ENCODE measurements at regions not wholly inside any gene's neighbourhood (a gene's known extent, or its start where the extent isn't known, plus 50 kb on each side); places are given as distances from the start of the nearest gene placed in this dataset.
A peak's percentile ranks its signal among the peaks of the same experiment; 100 is the strongest.

GRCh38 chr7:93011351-93012294 is 106.2 kb downstream of the SAMD9 start:
- Mint-ChIP-seq H3K4me1 (ENCODE audit: low read depth in 2 of 2) (peaks cover 2 to 12% of the 10 kb centered on the region in 2 donors), H3K9me3 (no peaks in the 10 kb centered on the region), H3K36me3 (no peaks in the 10 kb centered on the region), H3K4me3 (no peak overlapping the region), H3K27ac (no peak overlapping the region), H3K27me3 (peaks cover 3 to 19% of the 10 kb centered on the region in 2 donors)
- ATAC-seq (no peak), DNase-seq (ENCODE audit: low spot score) (no peak)

GRCh38 chr7:93008833-93009232 is 108.9 kb downstream of the SAMD9 start:
- Mint-ChIP-seq H3K4me1 (ENCODE audit: low read depth in 2 of 2) (no peaks in the 10 kb centered on the region), H3K36me3 (no peaks in the 10 kb centered on the region), H3K9me3 (peaks cover 3% of the 10 kb centered on the region), H3K27ac (no peak overlapping the region), H3K27me3 (peaks cover 9 to 19% of the 10 kb centered on the region in 2 donors), H3K4me3 (no peak overlapping the region)
- DNase-seq (ENCODE audit: low spot score) (no peak), ATAC-seq (no peak)

GRCh38 chr7:93006480-93007095 is 111.2 kb downstream of the SAMD9 start:
- Mint-ChIP-seq H3K4me3 (no peak overlapping the region), H3K27ac (no peak overlapping the region), H3K27me3 (peaks cover 9 to 17% of the 10 kb centered on the region in 2 donors), H3K9me3 (peaks cover 3% of the 10 kb centered on the region), H3K4me1 (ENCODE audit: low read depth in 2 of 2) (no peaks in the 10 kb centered on the region), H3K36me3 (no peaks in the 10 kb centered on the region)
- DNase-seq (ENCODE audit: low spot score) (no peak), ATAC-seq (no peak)

GRCh38 chr7:93004906-93005305 is 112.9 kb downstream of the SAMD9 start:
- peaks cover 6% of the 10 kb centered on the region in 2 donors for H3K27me3 Mint-ChIP-seq
- H3K9me3 Mint-ChIP-seq, result peaks cover 3% of the 10 kb centered on the region
- no peak overlapping the region for H3K27ac Mint-ChIP-seq
- no peak for DNase-seq (ENCODE audit: low spot score)
- no peak for ATAC-seq
- no peaks in the 10 kb centered on the region for H3K4me1 Mint-ChIP-seq (ENCODE audit: low read depth in 2 of 2)
- no peaks in the 10 kb centered on the region for H3K36me3 Mint-ChIP-seq
- H3K4me3 Mint-ChIP-seq, result no peak overlapping the region

- no peaks in the 10 kb centered on the region for H3K9me3 Mint-ChIP-seq
- H3K27me3 Mint-ChIP-seq, result peaks cover 12 to 18% of the 10 kb centered on the region in 2 donors
- no peak for ATAC-seq
- H3K36me3 Mint-ChIP-seq, result no peaks in the 10 kb centered on the region
- no peak overlapping the region for H3K4me3 Mint-ChIP-seq
- peaks cover 0 to 3% of the 10 kb centered on the region in 2 donors for H3K4me1 Mint-ChIP-seq (ENCODE audit: low read depth in 2 of 2)
- no peak for DNase-seq (ENCODE audit: low spot score)
- peak overlapping the region in 1 of 2 donors; percentile 28 for H3K27ac Mint-ChIP-seq
Observed at GRCh38 chr7:92997719-92998118, 120.1 kb downstream of the SAMD9 start.

- H3K36me3 Mint-ChIP-seq, result no peaks in the 10 kb centered on the region
- ATAC-seq (no peak), DNase-seq (ENCODE audit: low spot score) (no peak)
- peaks cover 0 to 3% of the 10 kb centered on the region in 2 donors for H3K4me1 Mint-ChIP-seq (ENCODE audit: low read depth in 2 of 2)
- no peak overlapping the region for H3K27ac Mint-ChIP-seq
- no peaks in the 10 kb centered on the region for H3K9me3 Mint-ChIP-seq
- H3K4me3 Mint-ChIP-seq, result no peak overlapping the region
- H3K27me3 Mint-ChIP-seq, result peaks cover 12 to 18% of the 10 kb centered on the region in 2 donors
Observed at GRCh38 chr7:92997152-92997551, 120.6 kb downstream of the SAMD9 start.

- Mint-ChIP-seq H3K27me3 (peaks cover 12 to 20% of the 10 kb centered on the region in 2 donors), H3K4me3 (no peak overlapping the region), H3K4me1 (ENCODE audit: low read depth in 2 of 2) (peaks cover 0 to 4% of the 10 kb centered on the region in 2 donors), H3K27ac (peak overlapping the region in 1 of 2 donors; percentile 70), H3K36me3 (no peaks in the 10 kb centered on the region), H3K9me3 (no peaks in the 10 kb centered on the region)
- ATAC-seq, result no peak
- DNase-seq (ENCODE audit: low spot score), result no peak
Observed at GRCh38 chr7:92994901-92995300, 122.9 kb downstream of the SAMD9 start.

- H3K27me3 Mint-ChIP-seq, result peaks cover under 1 to 12% of the 10 kb centered on the region in 2 donors
- H3K4me1 Mint-ChIP-seq (ENCODE audit: low read depth in 2 of 2), result peaks cover 6 to 11% of the 10 kb centered on the region in 2 donors
- H3K4me3 Mint-ChIP-seq, result no peak overlapping the region
- H3K9me3 Mint-ChIP-seq, result no peaks in the 10 kb centered on the region
- no peak overlapping the region for H3K27ac Mint-ChIP-seq
- ATAC-seq, result no peak
- DNase-seq (ENCODE audit: low spot score), result no peak
- H3K36me3 Mint-ChIP-seq, result no peaks in the 10 kb centered on the region
Observed at GRCh38 chr7:92992932-92993331, 124.8 kb downstream of the SAMD9 start.

GRCh38 chr7:92992483-92992882 is 125.3 kb downstream of the SAMD9 start:
- no peaks in the 10 kb centered on the region for H3K36me3 Mint-ChIP-seq
- no peak overlapping the region for H3K27ac Mint-ChIP-seq
- ATAC-seq (no peak), DNase-seq (ENCODE audit: low spot score) (no peak)
- H3K9me3 Mint-ChIP-seq, result no peaks in the 10 kb centered on the region
- peaks cover 6 to 11% of the 10 kb centered on the region in 2 donors for H3K4me1 Mint-ChIP-seq (ENCODE audit: low read depth in 2 of 2)
- no peak overlapping the region for H3K4me3 Mint-ChIP-seq
- H3K27me3 Mint-ChIP-seq, result peaks cover 0 to 12% of the 10 kb centered on the region in 2 donors

- DNase-seq (ENCODE audit: low spot score), result no peak
- Mint-ChIP-seq H3K27ac (no peak overlapping the region), H3K36me3 (no peaks in the 10 kb centered on the region), H3K4me3 (no peak overlapping the region), H3K9me3 (no peaks in the 10 kb centered on the region), H3K4me1 (ENCODE audit: low read depth in 2 of 2) (peaks cover 6 to 16% of the 10 kb centered on the region in 2 donors), H3K27me3 (peaks cover 0 to 12% of the 10 kb centered on the region in 2 donors)
- ATAC-seq, result no peak
Observed at GRCh38 chr7:92991190-92991589, 126.6 kb downstream of the SAMD9 start.

GRCh38 chr7:92988941-92989545 is 128.7 kb downstream of the SAMD9 start:
- ATAC-seq, result no peak
- H3K4me3 Mint-ChIP-seq, result peak overlapping the region; percentile 13
- H3K4me1 Mint-ChIP-seq (ENCODE audit: low read depth in 2 of 2), result peaks cover 6 to 16% of the 10 kb centered on the region in 2 donors
- peak overlapping the region in 1 of 2 donors; percentile 69 for H3K27ac Mint-ChIP-seq
- no peak for DNase-seq (ENCODE audit: low spot score)
- H3K27me3 Mint-ChIP-seq, result peaks cover 2 to 10% of the 10 kb centered on the region in 2 donors
- H3K9me3 Mint-ChIP-seq, result no peaks in the 10 kb centered on the region
- H3K36me3 Mint-ChIP-seq, result peaks cover 1% of the 10 kb centered on the region

GRCh38 chr7:92988051-92988450 is 129.7 kb downstream of the SAMD9 start:
- H3K4me3 Mint-ChIP-seq, result no peak overlapping the region
- peaks cover 6 to 16% of the 10 kb centered on the region in 2 donors for H3K4me1 Mint-ChIP-seq (ENCODE audit: low read depth in 2 of 2)
- H3K36me3 Mint-ChIP-seq, result peaks cover 6% of the 10 kb centered on the region
- peak overlapping the region in 1 of 2 donors; percentile 69 for H3K27ac Mint-ChIP-seq
- no peak for DNase-seq (ENCODE audit: low spot score)
- no peak for ATAC-seq
- peaks cover 10 to 13% of the 10 kb centered on the region in 2 donors for H3K27me3 Mint-ChIP-seq
- no peaks in the 10 kb centered on the region for H3K9me3 Mint-ChIP-seq

GRCh38 chr7:92987538-92987937 is 130.2 kb downstream of the SAMD9 start:
- H3K4me1 Mint-ChIP-seq (ENCODE audit: low read depth in 2 of 2), result peaks cover 6 to 16% of the 10 kb centered on the region in 2 donors
- H3K4me3 Mint-ChIP-seq, result no peak overlapping the region
- ATAC-seq (no peak), DNase-seq (ENCODE audit: low spot score) (no peak)
- peaks cover 6% of the 10 kb centered on the region for H3K36me3 Mint-ChIP-seq
- H3K27ac Mint-ChIP-seq, result peak overlapping the region in 1 of 2 donors; percentile 37
- peaks cover 10 to 13% of the 10 kb centered on the region in 2 donors for H3K27me3 Mint-ChIP-seq
- H3K9me3 Mint-ChIP-seq, result no peaks in the 10 kb centered on the region
